ENCODE measurements at regions not wholly inside any gene's neighbourhood (a gene's known extent, or its start where the extent isn't known, plus 50 kb on each side); places are given as distances from the start of the nearest gene placed in this dataset.

DNA sequence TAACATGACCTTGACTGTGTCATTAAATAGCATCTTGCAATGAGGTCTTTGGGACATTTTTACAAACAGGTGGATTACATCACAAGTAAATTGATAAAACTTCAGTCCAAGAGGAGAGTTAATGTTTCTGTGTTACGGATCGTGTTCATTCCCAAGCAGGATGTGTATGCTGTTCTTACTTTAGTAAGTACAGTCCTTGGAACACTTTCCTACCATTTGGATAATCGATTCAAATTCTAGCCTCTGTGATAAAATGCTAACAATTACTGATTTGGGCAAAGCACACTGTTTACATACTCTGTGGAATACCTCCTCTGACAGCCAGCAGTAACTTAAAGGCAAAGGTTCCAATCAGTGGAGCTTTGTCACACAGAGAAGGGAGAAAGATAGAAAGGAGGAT lies 351.7 kb downstream of the FAT3 start:
- Histone ChIP-seq H3K27ac (ENCODE audit: low read length) (no peak overlapping the region), H3K36me3 (ENCODE audit: insufficient read depth, low read length) (no peaks in the 10 kb centered on the region), H3K4me3 (ENCODE audit: low read depth in 1 of 2, low read length in 2 of 2) (no peak overlapping the region), H3K9me3 (ENCODE audit: insufficient read depth, low read length, severe bottlenecking) (no peaks in the 10 kb centered on the region), H3K4me1 (ENCODE audit: insufficient read depth, low read length) (no peaks in the 10 kb centered on the region), H3K4me2 (ENCODE audit: insufficient read depth, low read length) (no peak overlapping the region), H3K79me2 (ENCODE audit: insufficient read depth, low read length) (no peaks in the 10 kb centered on the region), H2AFZ (ENCODE audit: low read depth, low read length) (no peak overlapping the region), H3K9ac (ENCODE audit: low read depth, low read length) (no peak overlapping the region), H3K27me3 (ENCODE audit: insufficient read depth, low read length, poor library complexity) (no peaks in the 10 kb centered on the region), H4K20me1 (ENCODE audit: insufficient read depth, low read length) (no peaks in the 10 kb centered on the region)
- no peak for DNase-seq
- no peak for ATAC-seq (ENCODE audit: insufficient read depth, low read depth)
- TF ChIP-seq EZH2 (IDR thresholded peaks at IDR 0.05; ENCODE audit: borderline replicate concordance, low read depth, low read length, severe bottlenecking) = no peak
- TF ChIP-seq, protein P1, sequence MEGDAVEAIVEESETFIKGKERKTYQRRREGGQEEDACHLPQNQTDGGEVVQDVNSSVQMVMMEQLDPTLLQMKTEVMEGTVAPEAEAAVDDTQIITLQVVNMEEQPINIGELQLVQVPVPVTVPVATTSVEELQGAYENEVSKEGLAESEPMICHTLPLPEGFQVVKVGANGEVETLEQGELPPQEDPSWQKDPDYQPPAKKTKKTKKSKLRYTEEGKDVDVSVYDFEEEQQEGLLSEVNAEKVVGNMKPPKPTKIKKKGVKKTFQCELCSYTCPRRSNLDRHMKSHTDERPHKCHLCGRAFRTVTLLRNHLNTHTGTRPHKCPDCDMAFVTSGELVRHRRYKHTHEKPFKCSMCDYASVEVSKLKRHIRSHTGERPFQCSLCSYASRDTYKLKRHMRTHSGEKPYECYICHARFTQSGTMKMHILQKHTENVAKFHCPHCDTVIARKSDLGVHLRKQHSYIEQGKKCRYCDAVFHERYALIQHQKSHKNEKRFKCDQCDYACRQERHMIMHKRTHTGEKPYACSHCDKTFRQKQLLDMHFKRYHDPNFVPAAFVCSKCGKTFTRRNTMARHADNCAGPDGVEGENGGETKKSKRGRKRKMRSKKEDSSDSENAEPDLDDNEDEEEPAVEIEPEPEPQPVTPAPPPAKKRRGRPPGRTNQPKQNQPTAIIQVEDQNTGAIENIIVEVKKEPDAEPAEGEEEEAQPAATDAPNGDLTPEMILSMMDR (IDR thresholded peaks at IDR 0.05; ENCODE audit: borderline replicate concordance, extremely low read depth, low read length, poor library complexity, severe bottlenecking) = no peak

DNA sequence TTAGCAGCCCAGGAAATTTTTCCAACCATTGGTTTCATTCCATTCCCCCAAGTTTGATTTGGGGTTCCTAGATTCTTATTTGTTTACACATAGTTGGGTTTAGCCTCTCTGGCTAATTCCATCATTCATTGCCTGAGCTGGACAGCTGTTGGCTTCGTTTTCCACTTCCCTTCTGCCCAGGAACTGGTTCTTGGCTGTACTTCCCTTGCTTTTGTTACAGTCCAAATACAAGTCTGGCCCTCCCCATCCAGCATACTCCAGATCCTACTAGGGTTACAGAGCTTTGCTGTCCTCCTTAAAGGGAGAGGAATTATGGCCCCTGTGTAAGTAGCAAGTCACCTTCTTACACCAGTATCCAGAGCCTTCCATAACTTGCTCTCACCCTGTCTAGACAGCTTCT lies 356.3 kb downstream of the FAT3 start:
- H2AFZ ChIP-seq (ENCODE audit: low read depth, low read length) = no peak overlapping the region; the same call in 1 of the 2 replicates
- ATAC-seq (ENCODE audit: insufficient read depth, low read depth) = no peak
- no peak overlapping the region for H3K9ac ChIP-seq (ENCODE audit: low read depth, low read length)
- H3K27ac ChIP-seq (ENCODE audit: low read length) = no peak overlapping the region
- H3K9me3 ChIP-seq (ENCODE audit: insufficient read depth, low read length, severe bottlenecking) = no peaks in the 10 kb centered on the region
- H3K27me3 ChIP-seq (ENCODE audit: insufficient read depth, low read length, poor library complexity) = no peaks in the 10 kb centered on the region
- no peak for DNase-seq
- H3K36me3 ChIP-seq (ENCODE audit: insufficient read depth, low read length) = no peaks in the 10 kb centered on the region
- no peaks in the 10 kb centered on the region for H3K4me1 ChIP-seq (ENCODE audit: insufficient read depth, low read length)
- no peak overlapping the region for H3K4me2 ChIP-seq (ENCODE audit: insufficient read depth, low read length)
- no peaks in the 10 kb centered on the region for H4K20me1 ChIP-seq (ENCODE audit: insufficient read depth, low read length)
- no peaks in the 10 kb centered on the region for H3K79me2 ChIP-seq (ENCODE audit: insufficient read depth, low read length)
- no peak for TF ChIP-seq EZH2 (IDR thresholded peaks at IDR 0.05; ENCODE audit: borderline replicate concordance, low read depth, low read length, severe bottlenecking)
- TF ChIP-seq, protein P1 (IDR thresholded peaks at IDR 0.05; ENCODE audit: borderline replicate concordance, extremely low read depth, low read length, poor library complexity, severe bottlenecking) = no peak
- H3K4me3 ChIP-seq (ENCODE audit: low read depth in 1 of 2, low read length in 2 of 2) = no peak overlapping the region

DNA sequence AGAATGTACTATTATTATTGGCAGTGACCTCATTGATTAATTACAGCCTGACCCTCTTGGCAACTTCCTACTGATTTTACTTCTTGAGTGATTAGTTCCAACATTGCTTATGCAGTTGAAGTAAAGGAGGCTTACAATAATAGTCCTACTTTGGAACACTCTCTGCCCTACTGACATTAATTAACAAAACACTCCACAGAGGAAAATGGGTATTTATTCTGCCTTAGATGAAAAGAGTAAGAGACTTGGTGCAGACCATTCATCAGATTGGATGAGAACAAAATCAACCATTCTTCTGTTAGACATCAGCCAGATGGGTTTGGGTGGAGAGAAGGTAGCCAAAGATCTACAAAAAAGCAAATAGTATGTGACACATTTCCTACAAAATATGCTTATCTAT lies 363.8 kb downstream of the FAT3 start:
- Histone ChIP-seq H3K4me3 (ENCODE audit: low read depth in 1 of 2, low read length in 2 of 2) (no peak overlapping the region), H3K4me2 (ENCODE audit: insufficient read depth, low read length) (no peak overlapping the region), H3K79me2 (ENCODE audit: insufficient read depth, low read length) (no peaks in the 10 kb centered on the region), H3K4me1 (ENCODE audit: insufficient read depth, low read length) (no peaks in the 10 kb centered on the region), H3K27ac (ENCODE audit: low read length) (no peak overlapping the region), H4K20me1 (ENCODE audit: insufficient read depth, low read length) (no peaks in the 10 kb centered on the region), H3K27me3 (ENCODE audit: insufficient read depth, low read length, poor library complexity) (no peaks in the 10 kb centered on the region), H3K9me3 (ENCODE audit: insufficient read depth, low read length, severe bottlenecking) (no peaks in the 10 kb centered on the region), H3K36me3 (ENCODE audit: insufficient read depth, low read length) (no peaks in the 10 kb centered on the region), H2AFZ (ENCODE audit: low read depth, low read length) (no peak overlapping the region), H3K9ac (ENCODE audit: low read depth, low read length) (no peak overlapping the region)
- ATAC-seq (ENCODE audit: insufficient read depth, low read depth) (no peak), DNase-seq (no peak)
- TF ChIP-seq EZH2 (IDR thresholded peaks at IDR 0.05; ENCODE audit: borderline replicate concordance, low read depth, low read length, severe bottlenecking) = no peak
- TF ChIP-seq, protein P1 (IDR thresholded peaks at IDR 0.05; ENCODE audit: borderline replicate concordance, extremely low read depth, low read length, poor library complexity, severe bottlenecking) = no peak

DNA sequence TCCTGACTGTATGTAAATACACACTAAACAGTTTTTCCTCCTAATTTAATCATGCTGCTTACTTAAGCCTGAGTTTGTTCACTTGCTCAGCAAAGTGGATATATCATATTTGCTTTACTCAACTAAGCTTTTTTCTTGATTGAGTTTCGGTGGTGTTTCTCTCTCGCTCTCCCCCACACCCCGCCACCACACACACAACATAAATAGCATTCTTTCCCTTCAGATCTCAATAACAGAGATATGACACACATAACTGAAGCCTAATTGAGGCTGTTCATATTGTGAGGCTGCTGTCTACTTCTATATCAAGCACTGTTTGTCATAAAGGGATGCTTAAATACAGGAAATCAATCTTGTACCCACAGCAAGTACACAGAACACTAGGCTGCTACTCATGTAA lies 364.9 kb downstream of the FAT3 start:
- Histone ChIP-seq H3K4me2 (ENCODE audit: insufficient read depth, low read length) (no peak overlapping the region), H4K20me1 (ENCODE audit: insufficient read depth, low read length) (no peaks in the 10 kb centered on the region), H3K9ac (ENCODE audit: low read depth, low read length) (no peak overlapping the region), H3K36me3 (ENCODE audit: insufficient read depth, low read length) (no peaks in the 10 kb centered on the region), H3K27ac (ENCODE audit: low read length) (no peak overlapping the region), H3K4me3 (ENCODE audit: low read depth in 1 of 2, low read length in 2 of 2) (no peak overlapping the region), H3K4me1 (ENCODE audit: insufficient read depth, low read length) (no peaks in the 10 kb centered on the region), H3K27me3 (ENCODE audit: insufficient read depth, low read length, poor library complexity) (no peaks in the 10 kb centered on the region), H3K9me3 (ENCODE audit: insufficient read depth, low read length, severe bottlenecking) (no peaks in the 10 kb centered on the region), H3K79me2 (ENCODE audit: insufficient read depth, low read length) (no peaks in the 10 kb centered on the region), H2AFZ (ENCODE audit: low read depth, low read length) (no peak overlapping the region)
- DNase-seq (no peak), ATAC-seq (ENCODE audit: insufficient read depth, low read depth) (no peak)
- no peak for TF ChIP-seq EZH2 (IDR thresholded peaks at IDR 0.05; ENCODE audit: borderline replicate concordance, low read depth, low read length, severe bottlenecking)
- TF ChIP-seq, protein P1 (IDR thresholded peaks at IDR 0.05; ENCODE audit: borderline replicate concordance, extremely low read depth, low read length, poor library complexity, severe bottlenecking) = no peak
